ENCODE measurements at regions not wholly inside any gene's neighbourhood (a gene's known extent, or its start where the extent isn't known, plus 50 kb on each side); places are given as distances from the start of the nearest gene placed in this dataset.

GRCh38 chrX:150164971-150165600 lies 198.0 kb upstream of the MAMLD1 start:
- no peak overlapping the region for H3K4me3 ChIP-seq (ENCODE audit: control insufficient read depth, low read depth, low read length)
- DNase-seq (ENCODE audit: low read depth), result no peak
- TF ChIP-seq CTCF (IDR thresholded peaks at IDR 0.05; ENCODE audit: control insufficient read depth, insufficient read depth, low read depth, low read length, missing control alignments), result no peak

DNA sequence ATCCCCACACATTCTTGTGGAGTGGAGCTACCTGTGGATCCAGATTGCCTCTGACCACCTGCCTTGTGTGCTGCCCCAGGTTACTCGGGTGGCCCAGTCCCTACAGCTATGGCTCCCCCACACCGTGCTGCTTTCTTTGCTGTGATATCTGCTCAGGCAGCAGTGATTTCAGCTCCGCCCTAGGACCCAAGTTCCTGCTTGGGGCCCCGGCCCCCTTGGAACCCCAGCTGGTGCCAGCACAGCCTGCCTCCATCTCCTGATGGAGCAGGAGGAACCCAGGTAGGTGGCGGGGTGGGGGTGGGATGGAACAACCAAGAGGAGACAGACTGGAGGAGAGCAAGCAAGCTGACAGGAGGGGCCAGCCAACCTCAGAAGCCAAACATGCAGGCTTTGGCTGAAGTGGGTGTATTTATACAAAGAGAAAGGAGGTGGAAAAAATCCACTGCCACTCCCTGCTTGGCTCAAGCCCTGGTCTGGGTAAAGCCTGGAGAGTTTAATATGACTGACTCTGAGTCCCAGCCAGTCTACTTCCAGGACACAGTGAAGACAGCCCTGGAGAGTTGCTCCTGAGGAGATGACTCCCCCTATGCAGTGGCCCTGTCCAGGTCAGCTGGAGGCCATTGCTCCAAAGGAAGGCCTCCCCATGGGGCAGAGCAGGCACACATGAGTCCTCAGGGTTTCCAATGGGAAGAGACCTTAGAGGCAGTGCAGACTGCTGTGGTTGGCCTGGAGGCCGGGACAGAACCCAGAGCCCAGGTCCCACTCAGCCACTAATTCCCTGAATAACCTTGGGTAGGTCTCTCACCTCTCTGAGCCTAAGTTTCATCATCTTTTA lies 197.1 kb upstream of the MAMLD1 start:
- no peak for DNase-seq (ENCODE audit: low read depth)
- no peak overlapping the region for H3K4me3 ChIP-seq (ENCODE audit: control insufficient read depth, low read depth, low read length)
- no peak for TF ChIP-seq CTCF (IDR thresholded peaks at IDR 0.05; ENCODE audit: control insufficient read depth, insufficient read depth, low read depth, low read length, missing control alignments)

- DNase-seq (ENCODE audit: low read depth), result no peak
- no peak overlapping the region for H3K4me3 ChIP-seq (ENCODE audit: control insufficient read depth, low read depth, low read length)
- no peak for TF ChIP-seq CTCF (IDR thresholded peaks at IDR 0.05; ENCODE audit: control insufficient read depth, insufficient read depth, low read depth, low read length, missing control alignments)
Observed at GRCh38 chrX:150167482-150168324, 195.4 kb upstream of the MAMLD1 start.

- TF ChIP-seq CTCF (IDR thresholded peaks at IDR 0.05; ENCODE audit: control insufficient read depth, insufficient read depth, low read depth, low read length, missing control alignments), result no peak
- no peak overlapping the region for H3K4me3 ChIP-seq (ENCODE audit: control insufficient read depth, low read depth, low read length)
- no peak for DNase-seq (ENCODE audit: low read depth)
Observed at GRCh38 chrX:150182161-150182560, 181.0 kb upstream of the MAMLD1 start.

DNA sequence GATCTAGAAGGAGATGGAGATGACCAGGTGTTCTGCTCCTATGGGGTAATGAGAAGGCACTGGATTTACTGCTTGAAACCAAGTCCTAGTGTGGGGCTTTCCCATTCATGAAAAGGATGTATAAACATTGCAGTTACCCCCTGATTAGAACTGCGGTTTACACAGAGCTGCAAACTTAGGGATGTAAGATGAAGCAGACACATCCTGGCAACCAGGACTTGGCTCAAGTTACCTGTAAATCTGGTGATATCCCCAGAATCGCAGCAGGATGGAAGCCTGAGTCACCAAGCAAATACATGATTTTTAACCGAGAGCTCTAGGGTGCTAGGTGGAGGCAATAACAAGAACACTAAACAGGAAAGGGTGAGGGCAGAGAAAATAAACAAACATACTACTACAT lies 178.6 kb upstream of the MAMLD1 start:
- no peak for DNase-seq (ENCODE audit: low read depth)
- no peak for TF ChIP-seq CTCF (IDR thresholded peaks at IDR 0.05; ENCODE audit: control insufficient read depth, insufficient read depth, low read depth, low read length, missing control alignments)
- no peak overlapping the region for H3K4me3 ChIP-seq (ENCODE audit: control insufficient read depth, low read depth, low read length)

DNA sequence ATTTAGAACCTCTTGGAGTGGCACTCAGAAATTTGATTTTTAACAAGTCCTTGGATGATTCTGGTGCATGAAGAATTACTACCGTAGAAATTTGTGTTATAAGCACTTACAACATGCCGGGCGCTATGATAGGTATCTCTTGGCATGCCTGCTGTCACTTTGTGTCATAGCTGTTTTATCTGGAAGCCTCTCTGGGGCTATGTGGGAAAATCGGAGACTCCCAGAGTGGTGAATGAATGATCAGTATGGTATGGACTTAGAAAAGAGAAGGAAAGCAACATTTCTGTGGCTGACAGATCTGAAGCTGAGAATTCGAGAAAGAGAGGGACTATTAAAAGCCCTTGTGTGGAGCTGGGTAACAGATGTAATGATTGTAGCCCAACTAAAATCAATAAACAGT lies 177.4 kb upstream of the MAMLD1 start:
- DNase-seq (ENCODE audit: low read depth), result no peak
- no peak for TF ChIP-seq CTCF (IDR thresholded peaks at IDR 0.05; ENCODE audit: control insufficient read depth, insufficient read depth, low read depth, low read length, missing control alignments)
- H3K4me3 ChIP-seq (ENCODE audit: control insufficient read depth, low read depth, low read length), result no peak overlapping the region

Data from AG09309 (cell line).